Caco-2 (cell line): ENCODE measurements at regions not wholly inside any gene's neighbourhood (a gene's known extent, or its start where the extent isn't known, plus 50 kb on each side); places are given as distances from the start of the nearest gene placed in this dataset.

ENCODE experiments used
- BruUV-seq: library from RNA; stranded (reverse); fragments of 400-500 nt; replicated peaks from 2 replicates; lab custom pipeline; 2021; lab: Mats Ljungman, UMichigan
- CTCF ChIA-PET: fragments of 300-600 bp; sonication (Branson Sonifier 250); formaldehyde crosslinking; loops from one replicate; lab custom pipeline; 2022; ENCODE audit warnings: antibody characterized with exemption; lab: Charles Lee
- POLR2A ChIA-PET: fragments of 300-600 bp; sonication (Branson Sonifier 250); formaldehyde crosslinking; loops from one replicate; lab custom pipeline; 2022; ENCODE audit warnings: antibody characterized with exemption; lab: Charles Lee
- DNase-seq, 2 experiments: peaks; one replicate each; pipeline versions ENCODE4 v3.0.0 to v3.0.0-alpha.2; 2020 to 2022
- H3K27me3 ChIP-seq: replicated peaks from 2 replicates; pipeline ENCODE4 v1.6.0; 2011; ENCODE audit warnings: low read length; ENCODE audit not compliant: control insufficient read depth, insufficient read depth
- H3K36me3 ChIP-seq: 2 replicates; pipeline ENCODE4 v1.5.1; 2011; ENCODE audit warnings: low read length; ENCODE audit not compliant: control insufficient read depth, insufficient read depth
- H3K4me1 ChIP-seq: fragments of 250-450 bp; sonication (Bioruptor Pico); 2 replicates; pipeline ENCODE4 v1.5.1; 2020; ENCODE audit warnings: mild to moderate bottlenecking
- H3K4me3 ChIP-seq: 2 replicates; pipeline ENCODE4 v1.5.1; 2011; ENCODE audit warnings: low read depth, mild to moderate bottlenecking, control low read depth, low read length
- H3K9me3 ChIP-seq: fragments of 250-450 bp; sonication (Bioruptor Pico); 2 replicates; pipeline ENCODE4 v1.5.1; 2020; ENCODE audit warnings: mild to moderate bottlenecking, moderate library complexity
- H3K27ac Mint-ChIP-seq: one replicate; pipeline ENCODE4 v1.8.0; 2022; ENCODE audit warnings: mixed read lengths; ENCODE audit not compliant: unreplicated experiment
- H3K27me3 Mint-ChIP-seq: one replicate; pipeline ENCODE4 v1.8.0; 2022; ENCODE audit warnings: mixed read lengths; ENCODE audit not compliant: insufficient read depth, unreplicated experiment
- H3K36me3 Mint-ChIP-seq: one replicate; pipeline ENCODE4 v1.8.0; 2022; ENCODE audit warnings: mild to moderate bottlenecking, mixed read lengths; ENCODE audit not compliant: insufficient read depth, unreplicated experiment
- H3K4me1 Mint-ChIP-seq: one replicate; pipeline ENCODE4 v1.8.0; 2022; ENCODE audit warnings: low read depth, mixed read lengths; ENCODE audit not compliant: unreplicated experiment
- H3K4me3 Mint-ChIP-seq: one replicate; pipeline ENCODE4 v1.8.0; 2022; ENCODE audit warnings: mild to moderate bottlenecking, moderate library complexity, mixed read lengths; ENCODE audit not compliant: unreplicated experiment
- H3K9me3 Mint-ChIP-seq: one replicate; pipeline ENCODE4 v1.8.0; 2022; ENCODE audit warnings: mixed read lengths; ENCODE audit not compliant: unreplicated experiment
- CTCF ChIP-seq, 2 experiments: fragments of 200-600 bp in 1 of 2; IDR thresholded peaks; 1 replicate in 1 of 2; 2 replicates in 1 of 2; pipeline versions ENCODE4 v1.5.1 to v1.8.0; 2011 to 2022; ENCODE audit warnings: antibody characterized with exemption in 1 of 2, control low read depth in 1 of 2, inconsistent platforms in 1 of 2, low read depth in 1 of 2, low read length in 1 of 2, mild to moderate bottlenecking in 1 of 2, moderate library complexity in 1 of 2; ENCODE audit not compliant: insufficient read depth in 1 of 2, severe bottlenecking in 1 of 2, unreplicated experiment in 1 of 2
- intact Hi-C: fragments of 100-400 bp; cut with micrococcal nuclease; formaldehyde crosslinking; loops from one replicate; pipeline ENCODE4 v1.10.0; 2022; ENCODE audit not compliant: unreplicated experiment

GRCh38 chr9:104293877-104294276 is 199.8 kb downstream of the SMC2 start:
- no peaks in the 10 kb centered on the region for H3K9me3 Mint-ChIP-seq
- H3K4me1 ChIP-seq, result no peaks in the 10 kb centered on the region
- H3K27me3 ChIP-seq, result no peaks in the 10 kb centered on the region
- no TSS peak for BruUV-seq
- H3K27me3 Mint-ChIP-seq, result no peaks in the 10 kb centered on the region
- no peak for TF ChIP-seq CTCF (IDR thresholded peaks at IDR 0.05; ENCODE audit: insufficient read depth in 1 of 2, low read depth in 1 of 2, low read length in 1 of 2, severe bottlenecking in 1 of 2, unreplicated experiment in 1 of 2)
- CTCF ChIA-PET, result no interaction called here
- no peak overlapping the region for H3K4me3 ChIP-seq
- POLR2A ChIA-PET, result no interaction called here
- H3K9me3 ChIP-seq, result no peaks in the 10 kb centered on the region
- H3K4me1 Mint-ChIP-seq, result no peaks in the 10 kb centered on the region
- no peak for DNase-seq
- intact Hi-C loops, result no loop called here
- H3K36me3 ChIP-seq, result no peaks in the 10 kb centered on the region
- no peaks in the 10 kb centered on the region for H3K36me3 Mint-ChIP-seq
- H3K27ac Mint-ChIP-seq, result no peak overlapping the region
- H3K4me3 Mint-ChIP-seq, result no peak overlapping the region

GRCh38 chr9:104300124-104300523 is 203.9 kb upstream of the OR13F1 start:
- ChIA-PET CTCF (no interaction called here), POLR2A (no interaction called here)
- H3K27me3 Mint-ChIP-seq, result no peaks in the 10 kb centered on the region
- H3K4me1 Mint-ChIP-seq, result no peaks in the 10 kb centered on the region
- intact Hi-C loops, result no loop called here
- TF ChIP-seq CTCF (IDR thresholded peaks at IDR 0.05; ENCODE audit: insufficient read depth in 1 of 2, low read depth in 1 of 2, low read length in 1 of 2, severe bottlenecking in 1 of 2, unreplicated experiment in 1 of 2), result no peak
- no peak overlapping the region for H3K4me3 ChIP-seq
- H3K36me3 ChIP-seq, result no peaks in the 10 kb centered on the region
- no peaks in the 10 kb centered on the region for H3K36me3 Mint-ChIP-seq
- no peaks in the 10 kb centered on the region for H3K9me3 ChIP-seq
- H3K9me3 Mint-ChIP-seq, result no peaks in the 10 kb centered on the region
- BruUV-seq, result no TSS peak
- H3K4me1 ChIP-seq, result no peaks in the 10 kb centered on the region
- H3K4me3 Mint-ChIP-seq, result no peak overlapping the region
- DNase-seq, result no peak
- no peak overlapping the region for H3K27ac Mint-ChIP-seq
- no peaks in the 10 kb centered on the region for H3K27me3 ChIP-seq

GRCh38 chr9:104301755-104302154 is 202.3 kb upstream of the OR13F1 start:
- no peak for DNase-seq
- Mint-ChIP-seq H3K9me3 (peaks cover 10% of the 10 kb centered on the region), H3K27me3 (peaks cover 4% of the 10 kb centered on the region), H3K4me1 (no peaks in the 10 kb centered on the region), H3K4me3 (no peak overlapping the region), H3K36me3 (no peaks in the 10 kb centered on the region), H3K27ac (no peak overlapping the region)
- ChIA-PET POLR2A (no interaction called here), CTCF (no interaction called here)
- no peaks in the 10 kb centered on the region for H3K27me3 ChIP-seq
- no peaks in the 10 kb centered on the region for H3K36me3 ChIP-seq
- no TSS peak for BruUV-seq
- no peaks in the 10 kb centered on the region for H3K4me1 ChIP-seq
- intact Hi-C loops, result no loop called here
- no peak for TF ChIP-seq CTCF (IDR thresholded peaks at IDR 0.05; ENCODE audit: insufficient read depth in 1 of 2, low read depth in 1 of 2, low read length in 1 of 2, severe bottlenecking in 1 of 2, unreplicated experiment in 1 of 2)
- no peak overlapping the region for H3K4me3 ChIP-seq
- no peaks in the 10 kb centered on the region for H3K9me3 ChIP-seq
